ENCODE measurements at regions not wholly inside any gene's neighbourhood (a gene's known extent, or its start where the extent isn't known, plus 50 kb on each side); places are given as distances from the start of the nearest gene placed in this dataset.

GRCh38 chr22:48709453-48709852 is 1118.2 kb downstream of the BRD1 start:
- no peak for DNase-seq (ENCODE audit: low spot score)

- no peak for DNase-seq (ENCODE audit: low spot score)
These were observed 1119.0 kb downstream of the BRD1 start for GRCh38 chr22:48708558-48709245.

DNA sequence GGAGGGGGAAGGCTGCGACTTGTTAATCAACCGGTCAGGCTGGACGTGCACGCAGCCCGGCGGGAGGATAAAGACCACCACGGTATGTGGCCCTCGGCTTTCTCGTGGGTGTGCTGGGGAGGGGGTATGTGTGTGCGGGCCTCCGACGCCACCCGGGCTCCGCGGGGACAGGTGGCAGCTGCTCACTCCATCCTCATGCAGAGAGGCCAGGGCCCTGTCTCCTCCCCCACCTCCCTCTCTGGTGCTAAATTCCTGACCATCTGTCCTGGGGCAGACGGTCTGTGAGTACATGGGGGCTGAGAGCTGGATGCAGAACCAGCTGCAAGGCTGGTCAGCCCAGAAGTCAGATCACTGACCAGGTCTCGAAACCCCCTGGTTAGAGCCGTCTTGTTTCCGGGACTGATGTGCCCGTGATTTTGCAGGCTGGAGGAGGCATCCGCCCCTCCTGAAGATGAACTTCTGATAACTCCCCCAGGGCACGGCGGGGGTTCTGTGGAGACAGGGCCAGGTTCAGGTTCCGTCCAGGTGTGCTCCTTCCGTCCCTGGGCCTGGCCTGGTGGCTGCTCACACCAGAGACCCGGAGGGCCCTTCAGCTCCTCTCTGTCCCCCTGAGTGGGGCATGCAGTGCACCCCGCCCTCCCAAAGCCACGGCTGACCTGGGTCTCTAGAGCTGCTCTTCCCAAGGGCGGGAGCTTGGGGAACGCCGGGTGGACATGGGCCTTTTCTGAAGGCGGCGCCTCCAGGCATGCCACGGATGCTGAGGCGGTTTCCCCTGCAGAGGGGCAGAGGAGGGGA is 1119.7 kb downstream of the BRD1 start:
- no peak for DNase-seq (ENCODE audit: low spot score)

DNA sequence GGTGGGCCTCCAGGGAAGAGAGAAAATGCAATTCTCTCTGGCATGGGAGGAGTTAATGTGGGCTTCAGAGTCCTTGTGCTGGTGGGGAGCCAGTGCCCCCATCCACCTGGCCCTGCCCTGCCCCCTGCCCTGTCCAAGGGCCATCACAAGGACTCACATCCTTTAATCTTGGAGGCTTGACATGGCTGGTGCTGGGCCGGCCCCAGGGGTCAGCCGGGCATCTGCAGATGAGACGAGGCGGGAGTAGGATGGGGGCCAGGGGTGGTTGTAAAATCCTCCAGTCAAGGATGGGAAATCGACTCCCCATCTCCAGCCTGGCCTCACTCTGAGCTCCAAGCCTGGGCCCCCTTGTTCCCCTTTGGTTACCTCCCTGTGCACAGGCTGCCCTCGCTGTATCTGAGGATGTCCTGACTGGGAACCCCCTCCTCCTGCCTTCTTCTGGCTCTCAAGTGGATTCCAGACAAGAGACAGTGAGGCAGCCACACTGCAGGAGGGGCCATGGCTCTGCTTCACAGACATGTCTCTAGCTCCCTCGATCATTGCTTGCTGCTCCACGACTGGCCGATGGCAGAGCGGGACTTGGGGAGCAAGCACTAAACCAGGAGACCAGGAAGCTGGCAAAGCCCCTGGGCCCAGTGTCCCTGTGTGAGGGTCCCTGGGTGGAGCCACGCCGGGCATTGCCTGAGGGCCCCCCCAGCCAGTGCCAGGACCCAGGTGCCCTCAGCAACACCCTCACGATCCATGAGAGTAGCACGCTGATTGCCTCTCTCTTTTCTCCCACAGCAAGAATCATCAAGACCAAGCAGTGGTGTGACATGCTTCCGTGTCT is 1120.5 kb downstream of the BRD1 start:
- no peak for DNase-seq (ENCODE audit: low spot score)

DNA sequence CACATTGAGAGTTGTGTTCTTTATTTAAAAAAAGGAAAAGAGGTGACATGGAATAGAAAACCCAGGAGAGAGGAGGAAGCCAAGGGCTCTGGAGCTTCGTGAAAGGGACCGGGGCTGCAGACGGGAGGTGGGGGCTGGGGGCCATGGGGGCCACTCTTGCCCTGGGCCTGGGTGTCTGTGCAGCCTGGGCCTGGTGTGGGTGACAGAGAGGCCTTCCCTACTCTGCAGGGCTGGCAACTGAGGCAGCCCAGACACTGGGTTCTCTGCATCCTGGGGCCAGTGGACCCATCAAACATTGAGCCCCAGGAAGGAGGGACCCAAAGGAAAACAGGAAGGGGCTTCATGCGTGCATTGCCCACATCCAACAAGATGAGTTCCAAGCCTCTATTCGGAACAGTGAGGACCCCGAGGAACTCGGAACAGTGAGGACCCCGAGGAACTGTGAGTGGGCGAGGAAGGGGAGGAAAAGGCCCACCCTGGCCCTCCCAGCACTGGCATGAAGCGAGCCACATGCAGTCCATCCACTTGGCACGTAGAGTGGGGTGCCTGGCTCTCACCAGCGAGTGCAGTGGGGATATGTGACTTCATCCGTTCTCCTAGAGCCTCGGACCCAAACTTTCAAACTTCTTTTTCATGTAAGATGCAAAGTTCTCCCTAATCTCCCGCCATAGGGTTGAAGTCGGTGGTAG is 1121.6 kb downstream of the BRD1 start:
- no peak for DNase-seq (ENCODE audit: low spot score)

- DNase-seq (ENCODE audit: low spot score), result no peak
These were observed 1122.3 kb downstream of the BRD1 start for GRCh38 chr22:48705159-48705916.

DNA sequence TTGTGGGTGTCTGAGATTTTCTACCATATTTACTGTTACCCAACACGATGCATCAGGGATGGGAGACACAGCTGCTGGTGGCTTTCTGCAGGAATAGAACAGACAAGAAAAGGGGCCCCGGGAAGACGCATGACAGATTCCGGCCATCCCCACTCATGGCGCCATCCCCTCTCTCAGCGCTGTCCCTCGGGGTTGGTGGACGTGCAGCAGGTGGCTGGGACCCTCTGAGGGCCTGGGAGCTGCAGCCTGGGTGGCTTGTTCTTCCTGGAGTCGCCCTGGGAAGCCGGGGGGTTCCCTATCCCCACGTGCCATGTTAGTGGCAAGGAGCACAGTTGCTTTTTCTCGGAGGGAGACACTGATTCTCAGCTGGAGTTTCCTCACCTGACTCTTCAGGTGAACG is 1123.3 kb downstream of the BRD1 start:
- no peak for DNase-seq (ENCODE audit: low spot score)

- no peak for DNase-seq (ENCODE audit: low spot score)
These were observed 1124.3 kb downstream of the BRD1 start for GRCh38 chr22:48703265-48703941.

DNA sequence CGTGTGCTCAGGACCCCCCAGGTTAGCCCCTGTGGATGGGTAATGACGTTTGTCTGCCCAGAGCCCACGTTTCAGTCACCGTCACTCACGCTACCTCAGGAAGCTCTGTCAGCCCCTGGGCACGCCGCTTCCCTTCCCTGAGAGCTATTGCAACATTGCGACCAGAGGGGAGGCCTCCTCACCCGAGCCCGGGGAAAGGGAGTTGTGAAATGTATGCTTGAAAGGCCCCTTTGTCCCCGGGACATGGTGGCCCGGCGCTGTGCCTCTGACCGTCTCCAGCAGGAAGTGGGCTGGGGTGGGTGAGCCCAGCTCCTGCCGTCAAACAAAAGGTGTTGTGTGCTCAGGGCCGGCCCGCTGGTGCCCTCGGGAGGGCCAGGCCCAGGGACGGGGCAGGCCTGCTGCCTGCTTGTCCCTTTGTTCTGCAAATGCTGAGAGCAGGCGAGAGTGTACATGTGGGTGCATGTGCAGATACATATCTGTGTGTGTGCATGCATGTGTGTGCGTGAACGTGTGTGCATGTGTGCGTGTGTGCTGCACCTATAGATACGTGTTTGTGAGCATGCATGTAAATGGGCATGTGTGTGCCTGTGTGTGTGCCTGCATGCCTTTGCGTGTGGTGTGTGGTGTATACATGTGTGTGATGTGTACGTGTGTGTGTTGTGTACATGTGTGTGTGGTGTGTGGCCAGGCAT is 1125.0 kb downstream of the BRD1 start:
- DNase-seq (ENCODE audit: low spot score), result no peak

GRCh38 chr22:48701296-48702030 is 1126.2 kb downstream of the BRD1 start:
- no peak for DNase-seq (ENCODE audit: low spot score)

GRCh38 chr22:48700566-48701295 is 1126.9 kb downstream of the BRD1 start:
- no peak for DNase-seq (ENCODE audit: low spot score)

- no peak for DNase-seq (ENCODE audit: low spot score)
These were observed 1127.5 kb downstream of the BRD1 start for GRCh38 chr22:48700180-48700565.

DNA sequence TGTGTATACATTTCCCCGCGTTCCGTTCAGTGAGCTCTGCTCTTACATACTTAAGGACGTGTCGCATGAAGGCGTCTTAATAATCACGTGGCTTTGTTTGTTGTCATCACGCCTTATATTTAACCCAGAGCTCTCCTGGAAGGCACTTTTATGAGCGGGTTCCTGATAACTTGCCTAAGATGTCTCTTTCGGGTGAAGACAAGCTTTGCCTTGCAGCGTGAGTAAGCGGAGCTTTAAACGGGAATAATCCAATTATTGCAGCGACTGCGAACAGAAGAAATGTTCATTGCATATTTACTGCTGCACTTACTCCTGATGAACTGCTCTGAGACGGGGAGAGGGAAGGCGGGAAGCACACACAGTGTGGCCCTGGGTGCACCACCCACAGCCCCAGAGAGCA is 1128.2 kb downstream of the BRD1 start:
- no peak for DNase-seq (ENCODE audit: low spot score)

DNA sequence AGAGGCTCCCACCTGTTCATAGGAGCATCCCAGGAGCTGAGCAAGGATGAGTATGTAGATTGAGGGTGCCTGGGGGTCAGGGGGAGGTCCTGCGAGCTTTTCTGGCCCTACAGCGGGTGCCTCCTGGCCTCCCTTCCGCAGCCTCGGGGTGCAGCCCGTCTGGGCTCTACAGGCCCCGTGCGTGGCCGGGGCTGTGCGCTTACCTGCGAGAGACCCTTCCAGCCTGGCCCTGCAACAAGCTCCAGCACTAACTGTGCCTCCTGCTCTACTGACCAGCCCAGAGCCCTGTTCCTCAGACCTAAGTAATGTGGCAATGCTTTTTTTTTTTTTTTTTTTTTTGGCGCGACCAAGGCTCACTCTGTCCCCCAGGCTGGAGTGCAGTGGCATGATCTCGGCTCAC is 1129.1 kb downstream of the BRD1 start:
- no peak for DNase-seq (ENCODE audit: low spot score)

DNA sequence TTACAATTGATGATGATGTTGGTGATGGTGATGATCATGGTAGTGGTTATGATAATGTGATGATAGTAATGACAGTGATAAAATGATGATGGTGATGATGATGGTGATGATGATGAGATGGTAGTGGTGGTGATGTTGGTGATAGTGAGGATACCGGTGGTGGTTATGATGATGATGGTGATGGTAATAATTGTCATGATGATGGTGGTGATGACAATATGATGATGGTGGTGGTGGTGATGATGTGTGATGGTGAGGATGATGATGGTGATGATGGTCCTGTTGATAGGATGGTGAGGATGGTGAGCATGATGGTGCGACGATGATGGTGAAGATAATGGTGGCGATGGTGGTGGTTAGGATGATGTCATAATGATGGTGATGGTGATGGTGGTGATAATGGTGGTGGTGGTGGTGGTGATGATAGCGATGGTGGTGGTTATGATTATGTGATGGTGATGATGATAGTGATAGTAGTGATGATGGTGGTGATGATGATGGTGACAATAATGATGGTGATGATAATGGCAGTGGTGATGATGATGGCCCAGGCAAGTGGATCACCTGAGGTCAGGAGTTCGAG is 1129.9 kb downstream of the BRD1 start:
- no peak for DNase-seq (ENCODE audit: low spot score)

DNA sequence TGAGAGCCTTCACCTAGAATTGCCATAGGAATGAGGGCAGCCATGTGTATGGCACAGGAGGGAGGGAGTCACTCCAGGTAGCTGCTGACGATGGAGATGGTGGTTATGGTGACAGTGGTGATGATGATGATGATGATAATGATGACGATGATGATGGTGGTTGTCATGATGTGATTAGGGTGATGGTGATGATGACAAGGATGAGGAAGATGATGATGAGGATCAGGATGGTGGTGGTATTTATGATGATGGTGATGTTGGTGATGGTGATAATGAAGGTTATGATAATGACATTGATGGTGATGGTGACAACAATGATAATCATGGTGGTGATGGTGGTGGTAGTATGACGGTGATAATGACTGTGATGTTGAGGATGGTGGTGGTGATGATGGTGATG is 1130.5 kb downstream of the BRD1 start:
- no peak for DNase-seq (ENCODE audit: low spot score)

GRCh38 chr22:48696371-48696770 is 1131.3 kb downstream of the BRD1 start:
- DNase-seq (ENCODE audit: low spot score), result no peak

DNA sequence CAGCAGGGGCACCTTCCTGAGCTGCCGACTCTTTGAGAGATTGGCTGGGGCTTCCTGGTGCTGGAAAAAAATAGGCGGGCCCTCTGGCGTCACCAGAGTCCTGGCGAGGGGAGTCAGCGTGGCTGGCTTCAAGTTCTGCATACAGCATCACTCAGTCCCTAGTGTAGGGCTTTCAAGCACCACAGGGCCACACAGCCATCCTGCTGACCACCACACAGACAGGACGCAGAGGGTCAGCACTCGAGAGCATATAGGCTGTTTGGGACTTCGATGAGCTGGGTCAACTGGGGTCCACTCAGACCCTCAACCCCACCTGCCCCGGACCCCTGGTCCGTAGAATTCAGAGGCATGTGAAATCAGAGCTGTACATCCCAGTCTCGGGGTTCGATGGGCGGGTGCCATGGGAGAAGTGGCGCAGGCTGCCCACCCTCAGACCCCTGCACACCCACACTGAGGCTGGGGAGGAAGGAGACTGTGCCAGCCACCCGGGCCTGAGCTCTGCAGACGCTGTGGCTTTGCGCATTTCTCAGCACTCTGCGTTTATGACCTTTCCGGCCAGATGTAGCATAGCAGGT is 1131.9 kb downstream of the BRD1 start:
- no peak for DNase-seq (ENCODE audit: low spot score)
